ENCODE measurements at regions not wholly inside any gene's neighbourhood (a gene's known extent, or its start where the extent isn't known, plus 50 kb on each side); places are given as distances from the start of the nearest gene placed in this dataset.

DNA sequence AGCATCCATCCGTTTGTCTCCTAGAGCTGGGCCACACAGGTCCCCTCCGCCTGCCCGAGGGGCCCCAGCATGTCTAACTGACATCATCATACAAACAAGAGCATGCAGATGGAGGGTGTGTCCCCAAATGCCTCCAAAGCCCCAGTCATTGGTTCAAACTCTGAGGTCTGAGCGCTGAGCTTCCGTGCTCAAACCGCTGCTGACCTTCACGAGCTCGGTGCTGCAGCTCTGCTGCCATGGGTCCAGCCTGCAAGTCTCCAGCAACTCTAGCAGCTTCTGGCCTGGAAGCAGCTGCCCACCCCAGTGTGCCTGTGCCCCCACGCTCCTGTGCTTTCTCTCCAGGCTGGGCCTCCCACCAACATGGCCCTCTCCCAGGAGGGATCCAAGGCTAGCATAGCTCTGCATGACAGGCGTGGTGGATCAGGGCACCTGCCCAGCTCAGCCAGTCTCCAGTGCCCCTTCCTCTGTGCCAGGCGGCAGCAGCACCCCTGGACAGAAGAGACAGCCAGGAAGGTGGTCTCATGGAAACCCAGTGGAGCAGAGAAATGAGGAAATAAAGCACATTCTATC is 131.6 kb upstream of the PMEPA1 start:
- TF ChIP-seq REST (IDR thresholded peaks at IDR 0.05; ENCODE audit: insufficient read depth in 1 of 2, low read depth in 2 of 2, low read length in 2 of 2) (no peak), POLR2AphosphoS5 (IDR thresholded peaks at IDR 0.05; ENCODE audit: low read depth, low read length) (no peak), FOXP2 (optimal IDR thresholded peaks at IDR 0.05; ENCODE audit: borderline replicate concordance, extremely low read depth, extremely low read length, insufficient read depth) (no peak), TAF1 (IDR thresholded peaks at IDR 0.05; ENCODE audit: borderline replicate concordance, insufficient read depth, low read length) (no peak), SIN3A (IDR thresholded peaks at IDR 0.05; ENCODE audit: borderline replicate concordance, insufficient read depth, low read length) (no peak)
